Adrenal gland (tissue), 5 donors: ENCODE measurements at regions not wholly inside any gene's neighbourhood (a gene's known extent, or its start where the extent isn't known, plus 50 kb on each side); places are given as distances from the start of the nearest gene placed in this dataset.

Experiments
- POLR2A ChIP-seq, 2 donors: fragments of 450-650 bp; IDR thresholded peaks; one replicate each; pipeline ENCODE4 v1.6.1; 2017; ENCODE audit warnings: antibody characterized with exemption in 2 of 2, mild to moderate bottlenecking in 2 of 2, moderate library complexity in 1 of 2
- TF ChIP-seq, protein P1 (sequence below), 6 experiments: fragments of 450-650 bp in 4 of 6; fragments of 200-600 bp in 2 of 6; sonication (generic) in 1 of 6; IDR thresholded peaks; 1 replicate in 5 of 6; 2 replicates in 1 of 6; pipeline versions ENCODE4 v1.5.1 to v1.8.0; 2016 to 2021; ENCODE audit warnings: antibody characterized with exemption in 6 of 6, mild to moderate bottlenecking in 2 of 6, moderate library complexity in 1 of 6
- donor health status: DM: no; HTN: no; CAD: no.

DNA sequence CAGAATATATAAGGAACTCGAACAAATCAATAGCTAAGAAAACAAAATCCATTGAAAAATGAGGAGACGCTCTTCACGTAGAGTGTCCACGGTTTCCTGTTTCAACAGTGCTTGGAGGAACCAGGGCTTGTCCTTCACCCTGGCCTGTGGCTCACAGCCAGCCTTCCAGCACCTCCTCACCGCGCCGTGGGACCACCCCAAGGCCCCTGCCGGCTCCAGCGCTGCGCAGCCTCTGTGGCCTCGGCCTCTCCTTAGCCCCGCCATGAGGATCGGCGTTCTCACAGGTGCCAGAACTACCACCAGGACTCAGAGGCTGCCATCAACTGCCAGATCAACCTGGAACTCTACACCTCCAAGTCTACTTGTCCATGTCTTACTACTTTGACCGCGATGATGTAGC is 52.5 kb upstream of the CTSO start:
- no peak for TF ChIP-seq POLR2A (IDR thresholded peaks at IDR 0.05)
- TF ChIP-seq, protein P1, sequence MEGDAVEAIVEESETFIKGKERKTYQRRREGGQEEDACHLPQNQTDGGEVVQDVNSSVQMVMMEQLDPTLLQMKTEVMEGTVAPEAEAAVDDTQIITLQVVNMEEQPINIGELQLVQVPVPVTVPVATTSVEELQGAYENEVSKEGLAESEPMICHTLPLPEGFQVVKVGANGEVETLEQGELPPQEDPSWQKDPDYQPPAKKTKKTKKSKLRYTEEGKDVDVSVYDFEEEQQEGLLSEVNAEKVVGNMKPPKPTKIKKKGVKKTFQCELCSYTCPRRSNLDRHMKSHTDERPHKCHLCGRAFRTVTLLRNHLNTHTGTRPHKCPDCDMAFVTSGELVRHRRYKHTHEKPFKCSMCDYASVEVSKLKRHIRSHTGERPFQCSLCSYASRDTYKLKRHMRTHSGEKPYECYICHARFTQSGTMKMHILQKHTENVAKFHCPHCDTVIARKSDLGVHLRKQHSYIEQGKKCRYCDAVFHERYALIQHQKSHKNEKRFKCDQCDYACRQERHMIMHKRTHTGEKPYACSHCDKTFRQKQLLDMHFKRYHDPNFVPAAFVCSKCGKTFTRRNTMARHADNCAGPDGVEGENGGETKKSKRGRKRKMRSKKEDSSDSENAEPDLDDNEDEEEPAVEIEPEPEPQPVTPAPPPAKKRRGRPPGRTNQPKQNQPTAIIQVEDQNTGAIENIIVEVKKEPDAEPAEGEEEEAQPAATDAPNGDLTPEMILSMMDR (IDR thresholded peaks at IDR 0.05), result no peak
